ENCODE measurements at regions not wholly inside any gene's neighbourhood (a gene's known extent, or its start where the extent isn't known, plus 50 kb on each side); places are given as distances from the start of the nearest gene placed in this dataset.

DNA sequence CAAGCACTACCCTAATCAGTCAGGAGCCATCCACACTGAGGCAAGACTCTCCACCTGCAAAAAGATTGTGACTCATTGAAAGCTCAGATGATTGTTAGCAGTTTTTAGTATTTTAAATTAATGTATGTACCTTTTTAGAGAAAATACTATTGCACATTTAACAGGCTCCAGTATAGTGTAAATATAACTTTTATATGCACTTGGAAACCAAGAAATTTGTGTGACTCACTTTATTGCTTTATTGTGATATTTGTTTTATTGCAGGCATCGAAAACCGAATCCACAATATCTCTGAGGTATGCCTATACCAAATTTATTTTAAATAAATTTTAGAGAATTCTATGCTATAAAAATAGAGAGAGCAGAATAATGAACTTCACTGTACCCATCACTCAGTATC lies 122.0 kb downstream of the TEX36 start:
- Mint-ChIP-seq H3K27me3 (peaks cover 9% of the 10 kb centered on the region), H3K4me3 (no peak overlapping the region), H3K27ac (no peak overlapping the region), H3K36me3 (ENCODE audit: low read depth) (no peaks in the 10 kb centered on the region), H3K4me1 (no peaks in the 10 kb centered on the region), H3K9me3 (no peaks in the 10 kb centered on the region)
- DNase-seq (no peak), ATAC-seq (no peak)

DNA sequence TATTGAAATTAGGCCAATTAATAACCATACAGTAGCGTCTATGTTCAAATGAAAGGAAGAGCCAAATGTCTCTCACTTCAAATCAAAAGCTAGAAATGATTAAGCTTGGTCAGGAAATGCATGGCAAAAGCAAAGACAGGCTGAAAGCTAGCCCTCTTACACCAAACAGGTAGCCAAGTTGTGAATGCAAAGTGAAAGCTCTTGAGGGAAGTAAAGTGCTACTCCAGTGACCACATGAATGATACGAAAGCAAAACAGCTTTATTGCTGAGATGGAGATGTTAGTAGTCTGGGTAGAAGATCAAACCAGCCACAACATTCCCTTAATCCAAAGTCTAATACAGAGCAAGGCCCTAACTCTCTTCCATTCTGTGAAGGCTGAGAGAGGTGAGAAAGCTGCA lies 123.8 kb downstream of the TEX36 start:
- H3K4me1 Mint-ChIP-seq = no peaks in the 10 kb centered on the region
- H3K36me3 Mint-ChIP-seq (ENCODE audit: low read depth) = no peaks in the 10 kb centered on the region
- ATAC-seq (no peak), DNase-seq (no peak)
- H3K27me3 Mint-ChIP-seq = peaks cover 8% of the 10 kb centered on the region
- H3K9me3 Mint-ChIP-seq = no peaks in the 10 kb centered on the region
- H3K27ac Mint-ChIP-seq = no peak overlapping the region
- H3K4me3 Mint-ChIP-seq = no peak overlapping the region

DNA sequence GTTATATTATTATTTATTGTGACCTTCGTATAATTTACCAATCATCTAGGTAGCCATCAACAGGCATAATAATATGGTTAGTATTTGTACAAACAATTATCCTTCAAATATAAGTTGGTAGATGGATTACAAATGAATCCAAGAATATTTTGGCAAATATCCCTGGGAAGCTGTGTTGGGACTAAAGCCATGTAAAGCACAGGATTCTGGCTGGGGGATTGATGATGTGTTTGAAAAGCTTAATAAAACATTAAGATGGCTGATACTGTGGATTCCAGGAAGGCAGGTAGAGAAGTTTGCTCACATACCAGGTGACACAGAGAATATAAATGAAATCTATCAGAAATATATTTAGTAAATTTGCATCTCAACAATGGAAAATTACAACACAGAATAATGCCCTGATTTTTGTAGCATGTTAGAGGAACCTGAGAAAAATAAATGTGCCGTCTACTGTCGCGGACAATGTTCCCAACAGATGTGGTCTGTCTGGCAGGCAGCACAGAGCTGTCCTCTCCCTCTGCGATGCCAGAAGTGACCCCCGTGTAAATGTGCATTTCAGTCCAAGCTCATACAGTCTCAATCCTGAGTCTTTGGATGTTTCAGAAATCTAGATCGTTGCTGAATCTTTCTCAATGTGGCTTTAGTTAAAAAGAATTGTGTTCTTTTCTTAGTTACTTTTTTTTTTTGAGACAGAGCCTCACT lies 125.0 kb downstream of the TEX36 start:
- ATAC-seq = no peak
- no peaks in the 10 kb centered on the region for H3K36me3 Mint-ChIP-seq (ENCODE audit: low read depth)
- H3K27me3 Mint-ChIP-seq = peaks cover 8% of the 10 kb centered on the region
- H3K9me3 Mint-ChIP-seq = no peaks in the 10 kb centered on the region
- H3K4me3 Mint-ChIP-seq = no peak overlapping the region
- no peak overlapping the region for H3K27ac Mint-ChIP-seq
- DNase-seq = no peak
- H3K4me1 Mint-ChIP-seq = no peaks in the 10 kb centered on the region

DNA sequence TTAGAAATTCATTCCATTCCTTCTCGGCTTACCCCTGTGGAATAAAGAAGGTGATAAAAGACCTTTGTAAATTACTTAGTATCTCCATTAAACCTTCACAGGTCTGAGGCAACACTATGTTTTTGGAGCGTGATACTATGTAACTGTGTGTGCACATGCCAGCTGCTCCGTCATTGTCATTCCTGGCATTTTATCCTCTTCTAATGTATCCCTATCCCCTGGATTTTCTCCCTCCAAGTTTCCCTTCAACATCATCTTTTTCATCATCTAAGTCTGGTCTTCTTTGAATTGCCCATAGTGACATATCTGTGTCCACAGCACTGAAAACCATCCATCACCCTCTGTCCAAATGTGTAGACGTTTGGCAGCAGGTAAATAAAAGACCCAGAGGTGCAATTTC lies 125.7 kb downstream of the TEX36 start:
- peaks cover 7% of the 10 kb centered on the region for H3K27me3 Mint-ChIP-seq
- H3K9me3 Mint-ChIP-seq = no peaks in the 10 kb centered on the region
- no peak overlapping the region for H3K27ac Mint-ChIP-seq
- no peaks in the 10 kb centered on the region for H3K4me1 Mint-ChIP-seq
- H3K4me3 Mint-ChIP-seq = no peak overlapping the region
- H3K36me3 Mint-ChIP-seq (ENCODE audit: low read depth) = no peaks in the 10 kb centered on the region
- no peak for ATAC-seq
- no peak for DNase-seq

DNA sequence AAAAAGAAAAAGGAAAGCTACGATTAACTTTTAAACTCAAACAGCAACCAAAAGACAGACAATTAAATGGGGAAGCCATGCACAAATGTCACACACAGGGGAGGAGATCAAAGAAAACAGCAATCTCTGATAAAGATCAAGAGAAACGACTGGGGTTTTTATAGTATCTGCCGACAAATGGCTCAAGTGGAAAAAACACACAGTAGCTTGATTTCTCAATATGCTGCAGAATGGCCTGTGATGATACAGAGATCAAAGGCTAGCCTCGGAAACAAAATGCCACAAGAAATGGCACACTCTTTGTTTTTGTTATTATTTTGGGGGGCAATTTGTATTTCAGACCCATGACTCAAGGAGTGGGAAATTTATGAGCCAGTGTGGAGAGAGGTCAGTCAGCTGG lies 126.1 kb downstream of the TEX36 start:
- Mint-ChIP-seq H3K9me3 (no peaks in the 10 kb centered on the region), H3K4me3 (no peak overlapping the region), H3K36me3 (ENCODE audit: low read depth) (no peaks in the 10 kb centered on the region), H3K27ac (no peak overlapping the region), H3K27me3 (peaks cover 7% of the 10 kb centered on the region), H3K4me1 (no peaks in the 10 kb centered on the region)
- ATAC-seq = no peak
- no peak for DNase-seq

DNA sequence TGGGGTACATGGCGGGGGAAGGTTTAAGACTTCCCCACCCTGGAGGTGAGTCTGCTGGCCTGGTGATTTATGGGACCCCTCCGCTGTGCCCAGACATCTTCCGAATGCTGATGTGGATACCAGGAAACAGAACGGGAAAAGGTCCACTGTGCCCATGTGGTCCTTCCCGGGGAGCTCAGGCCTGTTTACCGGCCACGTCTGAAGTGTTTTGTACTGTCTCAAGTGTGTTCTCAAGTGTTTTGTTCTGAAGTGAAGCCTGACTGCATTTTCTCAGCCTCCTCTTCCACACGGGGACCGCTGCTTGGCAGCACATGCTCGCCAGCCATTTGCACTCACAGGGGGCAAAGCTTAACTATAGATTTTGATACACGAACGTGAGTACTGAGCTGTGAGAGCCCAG lies 127.2 kb downstream of the TEX36 start:
- H3K27ac Mint-ChIP-seq = no peak overlapping the region
- H3K9me3 Mint-ChIP-seq = no peaks in the 10 kb centered on the region
- H3K36me3 Mint-ChIP-seq (ENCODE audit: low read depth) = no peaks in the 10 kb centered on the region
- ATAC-seq = no peak
- DNase-seq = no peak
- H3K4me3 Mint-ChIP-seq = no peak overlapping the region
- H3K4me1 Mint-ChIP-seq = no peaks in the 10 kb centered on the region
- peaks cover 7% of the 10 kb centered on the region for H3K27me3 Mint-ChIP-seq

DNA sequence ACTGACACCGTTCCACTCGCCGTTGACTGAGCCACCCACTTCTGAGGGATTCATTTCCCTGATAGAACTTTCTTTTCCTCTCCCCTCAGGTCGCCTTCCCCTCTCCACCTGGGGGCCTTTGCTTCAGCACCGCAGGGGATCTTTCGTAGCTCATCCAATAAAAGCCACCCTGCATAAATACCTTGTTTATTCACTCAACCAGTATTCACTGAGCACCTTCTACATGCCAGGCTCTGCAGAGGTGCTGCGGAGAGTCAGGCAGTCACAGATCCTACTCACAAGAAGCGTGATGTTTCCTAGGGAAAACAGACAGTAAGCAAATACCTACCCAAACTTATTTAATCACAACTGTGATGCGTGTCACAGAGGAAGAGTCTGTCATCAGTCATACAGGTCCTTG lies 127.7 kb downstream of the TEX36 start:
- H3K9me3 Mint-ChIP-seq = no peaks in the 10 kb centered on the region
- DNase-seq (no peak), ATAC-seq (no peak)
- peaks cover 7% of the 10 kb centered on the region for H3K27me3 Mint-ChIP-seq
- H3K27ac Mint-ChIP-seq = no peak overlapping the region
- no peaks in the 10 kb centered on the region for H3K4me1 Mint-ChIP-seq
- H3K4me3 Mint-ChIP-seq = no peak overlapping the region
- no peaks in the 10 kb centered on the region for H3K36me3 Mint-ChIP-seq (ENCODE audit: low read depth)

DNA sequence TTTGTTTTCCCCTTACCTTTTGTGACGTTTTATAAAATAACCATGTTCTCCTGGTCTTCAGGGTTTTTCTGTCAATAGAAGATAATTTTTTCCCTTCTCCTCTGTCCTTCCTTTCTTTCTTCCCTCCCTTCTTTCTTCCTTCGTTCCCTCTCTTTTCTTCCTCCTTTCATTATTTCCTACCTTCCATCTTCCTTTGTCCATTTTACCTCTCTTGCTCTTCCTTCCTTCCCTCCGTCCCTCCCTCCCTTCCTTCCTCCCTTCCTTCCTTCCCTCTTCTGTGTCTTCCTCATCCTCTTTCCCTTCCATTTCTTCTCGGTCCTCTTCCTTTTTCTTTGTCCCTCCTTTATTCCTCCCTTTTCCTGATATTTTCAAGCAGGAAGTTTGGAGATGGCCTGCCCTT lies 128.2 kb downstream of the TEX36 start:
- Mint-ChIP-seq H3K27me3 (peaks cover 7% of the 10 kb centered on the region), H3K4me1 (no peaks in the 10 kb centered on the region), H3K9me3 (no peaks in the 10 kb centered on the region), H3K4me3 (no peak overlapping the region), H3K36me3 (ENCODE audit: low read depth) (no peaks in the 10 kb centered on the region), H3K27ac (no peak overlapping the region)
- ATAC-seq = no peak
- no peak for DNase-seq

DNA sequence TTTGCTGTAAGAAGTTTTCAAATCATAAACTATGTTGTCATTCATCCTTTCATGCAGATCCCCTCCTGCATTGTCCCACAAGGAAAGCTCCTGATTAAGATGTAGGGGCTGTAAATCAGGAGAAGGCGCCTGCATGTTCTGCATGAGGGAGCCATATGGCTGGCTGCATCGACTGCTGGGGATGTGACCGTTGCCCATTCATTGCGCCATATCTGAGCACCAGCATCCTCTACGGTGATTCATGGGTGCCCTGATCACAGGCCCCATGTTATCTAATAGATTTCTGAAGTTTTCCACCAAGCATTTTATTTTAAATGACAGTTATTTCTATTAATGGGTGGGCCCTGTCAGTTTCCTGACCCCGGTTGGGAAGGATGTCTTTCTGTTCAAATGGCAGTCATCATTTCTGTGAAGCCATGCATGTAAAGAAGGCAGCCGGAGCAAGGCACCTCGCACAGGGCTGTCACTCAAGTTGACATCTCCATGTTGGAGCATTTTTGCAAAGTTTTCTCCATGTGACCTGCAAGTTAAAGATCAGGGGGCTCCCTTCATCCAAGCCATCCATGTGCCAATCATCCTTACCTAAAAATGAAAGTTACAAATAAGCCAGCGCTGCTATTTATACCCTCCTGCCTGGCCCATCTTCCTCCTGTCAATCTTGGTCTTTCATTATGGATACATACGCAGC lies 128.8 kb downstream of the TEX36 start:
- no peaks in the 10 kb centered on the region for H3K36me3 Mint-ChIP-seq (ENCODE audit: low read depth)
- no peaks in the 10 kb centered on the region for H3K4me1 Mint-ChIP-seq
- peaks cover 7% of the 10 kb centered on the region for H3K27me3 Mint-ChIP-seq
- no peak overlapping the region for H3K27ac Mint-ChIP-seq
- H3K4me3 Mint-ChIP-seq = no peak overlapping the region
- ATAC-seq = no peak
- DNase-seq = no peak
- H3K9me3 Mint-ChIP-seq = no peaks in the 10 kb centered on the region

DNA sequence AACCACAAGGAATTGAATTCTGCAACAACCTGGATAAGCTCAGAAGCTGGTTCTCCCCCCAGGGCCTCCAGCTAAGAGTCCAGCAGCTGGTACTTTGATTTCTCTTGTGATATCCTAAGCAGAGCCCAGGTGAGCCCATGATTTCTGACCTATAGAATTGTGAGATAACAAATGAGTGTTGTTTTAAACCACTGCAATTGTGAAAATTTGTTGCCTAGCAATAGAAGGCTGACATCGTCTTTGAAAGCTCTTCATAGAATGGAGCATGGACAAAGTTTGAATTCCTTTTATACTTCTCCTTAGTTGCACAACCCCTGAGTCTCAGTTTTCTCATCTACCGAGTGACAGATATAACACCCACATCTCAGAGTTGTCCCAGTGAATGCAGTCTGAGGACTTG lies 129.9 kb downstream of the TEX36 start:
- peaks cover 7% of the 10 kb centered on the region for H3K27me3 Mint-ChIP-seq
- DNase-seq (no peak), ATAC-seq (no peak)
- no peaks in the 10 kb centered on the region for H3K36me3 Mint-ChIP-seq (ENCODE audit: low read depth)
- no peak overlapping the region for H3K4me3 Mint-ChIP-seq
- no peaks in the 10 kb centered on the region for H3K4me1 Mint-ChIP-seq
- H3K9me3 Mint-ChIP-seq = no peaks in the 10 kb centered on the region
- no peak overlapping the region for H3K27ac Mint-ChIP-seq

DNA sequence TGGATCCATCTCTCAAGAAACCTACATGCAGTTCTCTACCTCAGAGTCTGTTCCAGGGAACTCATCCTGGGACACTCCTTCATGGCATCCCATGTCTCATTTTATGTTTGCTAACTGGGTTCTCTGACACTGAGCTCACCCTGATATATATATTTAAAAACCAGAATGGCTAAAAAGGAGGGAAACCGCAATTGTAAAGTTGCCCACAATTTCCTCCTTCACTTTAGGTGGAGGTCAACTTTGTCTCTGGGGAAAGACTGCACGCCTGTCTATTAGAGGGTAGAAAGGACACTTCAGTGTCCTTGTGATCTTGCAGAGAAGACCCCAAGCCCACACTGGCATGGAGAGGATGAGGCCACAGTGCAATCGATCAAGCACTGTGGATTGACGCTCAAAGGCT lies 131.7 kb downstream of the TEX36 start:
- Mint-ChIP-seq H3K4me3 (no peak overlapping the region), H3K36me3 (ENCODE audit: low read depth) (no peaks in the 10 kb centered on the region), H3K4me1 (no peaks in the 10 kb centered on the region), H3K27me3 (peaks cover 3% of the 10 kb centered on the region), H3K9me3 (no peaks in the 10 kb centered on the region), H3K27ac (no peak overlapping the region)
- no peak for ATAC-seq
- DNase-seq = no peak

DNA sequence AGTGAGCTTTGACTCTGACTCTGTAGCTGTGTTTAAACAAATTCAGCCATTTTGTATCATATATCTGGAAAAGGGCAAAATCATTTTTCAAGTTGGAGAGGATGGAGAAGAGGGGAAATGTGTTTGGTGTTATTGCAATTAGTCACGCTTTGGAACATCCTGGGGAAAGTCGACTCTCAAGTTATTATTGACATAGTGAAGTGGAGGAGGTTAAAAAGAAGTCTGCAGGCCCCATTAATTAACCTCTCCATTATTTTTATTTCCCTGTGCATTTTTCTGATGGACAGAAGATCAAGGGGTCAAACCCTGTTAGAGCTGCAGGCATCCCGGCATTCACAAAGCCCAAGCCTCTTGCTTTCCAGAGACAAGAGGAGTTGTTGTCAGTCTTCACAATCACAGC lies 132.6 kb downstream of the TEX36 start:
- DNase-seq (no peak), ATAC-seq (no peak)
- Mint-ChIP-seq H3K36me3 (ENCODE audit: low read depth) (no peaks in the 10 kb centered on the region), H3K9me3 (no peaks in the 10 kb centered on the region), H3K27ac (no peak overlapping the region), H3K27me3 (peaks cover 3% of the 10 kb centered on the region), H3K4me1 (no peaks in the 10 kb centered on the region), H3K4me3 (no peak overlapping the region)

DNA sequence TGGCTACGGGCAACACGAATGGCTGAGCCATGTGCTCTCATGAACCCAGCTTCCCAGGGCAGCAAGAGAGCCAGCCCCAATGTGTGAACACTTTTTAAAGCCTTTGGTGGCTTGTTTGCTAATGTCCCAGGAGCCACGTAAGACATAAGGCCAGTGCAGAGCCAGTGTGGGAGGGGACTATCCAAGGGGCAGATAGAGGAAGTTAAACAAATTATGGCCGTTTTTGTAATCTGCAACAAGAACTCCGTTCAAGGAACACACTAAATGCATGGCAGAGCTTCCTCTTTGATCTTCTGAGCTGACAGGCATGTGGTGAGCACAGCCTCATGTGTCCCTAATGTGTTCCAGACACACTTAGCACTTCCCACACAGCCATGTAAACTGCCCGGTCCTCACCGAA lies 133.3 kb downstream of the TEX36 start:
- peaks cover 1% of the 10 kb centered on the region for H3K27me3 Mint-ChIP-seq
- DNase-seq = no peak
- H3K36me3 Mint-ChIP-seq (ENCODE audit: low read depth) = no peaks in the 10 kb centered on the region
- no peak for ATAC-seq
- no peaks in the 10 kb centered on the region for H3K9me3 Mint-ChIP-seq
- no peak overlapping the region for H3K27ac Mint-ChIP-seq
- no peak overlapping the region for H3K4me3 Mint-ChIP-seq
- no peaks in the 10 kb centered on the region for H3K4me1 Mint-ChIP-seq

DNA sequence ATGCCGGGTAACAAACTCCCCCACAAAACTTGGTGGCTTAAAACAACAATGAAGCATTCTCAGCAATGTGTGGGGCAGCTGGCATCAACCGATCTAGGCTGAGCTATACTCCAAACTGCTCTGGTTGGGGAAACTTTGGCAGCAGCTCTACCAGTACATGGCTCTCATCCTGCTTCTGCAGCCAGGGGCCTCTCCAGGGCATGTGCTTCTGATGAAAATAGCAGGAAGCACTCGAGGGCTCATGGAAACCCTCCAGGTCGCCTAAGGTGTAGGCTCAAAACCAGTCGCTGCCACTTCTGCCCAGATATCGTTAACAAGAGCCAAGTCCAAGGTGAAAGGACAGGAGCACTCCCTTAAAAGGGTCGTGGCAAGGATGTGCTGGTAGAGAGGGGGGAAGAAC lies 134.1 kb downstream of the TEX36 start:
- Mint-ChIP-seq H3K4me1 (no peaks in the 10 kb centered on the region), H3K9me3 (no peaks in the 10 kb centered on the region), H3K27me3 (no peaks in the 10 kb centered on the region), H3K36me3 (ENCODE audit: low read depth) (no peaks in the 10 kb centered on the region), H3K27ac (no peak overlapping the region), H3K4me3 (no peak overlapping the region)
- ATAC-seq = no peak
- no peak for DNase-seq

DNA sequence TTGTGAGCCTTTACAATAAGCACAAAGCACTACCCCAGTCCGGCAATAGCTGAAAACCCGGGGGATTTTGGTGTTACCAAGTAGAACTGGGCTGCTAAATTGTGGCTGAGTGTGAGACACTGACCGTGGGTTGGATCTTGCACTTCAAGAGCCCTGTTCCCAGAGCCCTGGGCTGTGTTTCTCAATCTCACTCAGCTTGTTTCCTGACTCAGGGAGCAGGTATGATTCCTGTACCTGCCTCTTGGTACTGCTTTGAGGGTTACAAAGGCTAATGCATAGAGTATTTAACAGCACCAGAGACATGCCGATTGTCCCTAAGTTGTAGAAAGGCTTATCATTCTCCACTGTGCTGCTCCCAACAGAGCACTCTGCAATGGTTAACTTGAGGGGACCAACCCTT lies 134.6 kb downstream of the TEX36 start:
- no peaks in the 10 kb centered on the region for H3K4me1 Mint-ChIP-seq
- no peak overlapping the region for H3K27ac Mint-ChIP-seq
- ATAC-seq (no peak), DNase-seq (no peak)
- H3K27me3 Mint-ChIP-seq = no peaks in the 10 kb centered on the region
- no peaks in the 10 kb centered on the region for H3K9me3 Mint-ChIP-seq
- H3K4me3 Mint-ChIP-seq = no peak overlapping the region
- H3K36me3 Mint-ChIP-seq (ENCODE audit: low read depth) = no peaks in the 10 kb centered on the region
